NCI-H345 treated with DMSO at 0.1 percent for 48 hours (cell line): ENCODE measurements at regions not wholly inside any gene's neighbourhood (a gene's known extent, or its start where the extent isn't known, plus 50 kb on each side); places are given as distances from the start of the nearest gene placed in this dataset.

Experiments used
- DNase-seq: peaks from one replicate; lab custom pipeline; 2025; ENCODE audit not compliant: unreplicated experiment; lab: John Stamatoyannopoulos, UW

- no peak for DNase-seq
These were observed 93.4 kb upstream of the CDH6 start for GRCh38 chr5:31100047-31100575.

DNA sequence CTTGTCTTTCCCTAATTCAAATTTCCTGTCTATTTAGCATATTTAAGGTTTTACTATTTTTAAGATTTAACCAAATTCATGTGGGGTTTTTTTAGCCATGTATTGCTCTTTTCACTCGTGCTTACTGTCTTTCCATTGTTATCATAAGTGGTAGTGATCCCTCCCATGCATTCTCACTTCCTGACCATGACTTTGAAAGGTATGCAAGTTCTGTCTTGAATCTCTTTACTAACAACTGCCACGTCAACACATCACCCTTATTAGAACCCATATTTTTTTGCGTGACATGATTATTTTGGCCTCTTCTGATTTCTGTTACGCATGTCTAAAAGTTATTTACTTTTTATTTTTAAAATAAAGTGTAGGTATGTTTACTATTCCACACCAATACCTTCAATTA, 94.7 kb upstream of the CDH6 start:
- DNase-seq: no peak

- DNase-seq: no peak
These were observed 95.6 kb upstream of the CDH6 start for GRCh38 chr5:31097851-31098250.

- no peak for DNase-seq
These were observed 97.1 kb upstream of the CDH6 start for GRCh38 chr5:31096238-31096865.

DNA sequence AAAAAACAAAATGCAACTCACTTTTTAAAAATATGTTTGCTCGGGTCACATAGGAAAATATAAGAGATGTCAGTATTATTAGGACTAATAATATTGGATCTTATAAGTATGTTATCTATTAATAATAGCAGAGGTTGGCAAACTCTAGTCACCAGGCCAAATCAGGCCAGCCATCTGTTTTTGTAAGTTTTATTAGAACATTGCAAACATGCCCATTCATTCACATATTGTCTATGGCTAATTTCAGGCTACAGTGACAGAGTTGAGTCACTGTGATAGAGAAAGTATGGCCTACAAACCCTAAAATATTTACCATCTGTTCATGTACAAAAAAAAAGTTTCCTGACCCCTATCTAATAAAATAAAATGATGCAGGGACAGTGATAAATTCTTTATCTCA, 97.7 kb upstream of the CDH6 start:
- no peak for DNase-seq

GRCh38 chr5:31091501-31091900, 102.0 kb upstream of the CDH6 start:
- no peak for DNase-seq

DNA sequence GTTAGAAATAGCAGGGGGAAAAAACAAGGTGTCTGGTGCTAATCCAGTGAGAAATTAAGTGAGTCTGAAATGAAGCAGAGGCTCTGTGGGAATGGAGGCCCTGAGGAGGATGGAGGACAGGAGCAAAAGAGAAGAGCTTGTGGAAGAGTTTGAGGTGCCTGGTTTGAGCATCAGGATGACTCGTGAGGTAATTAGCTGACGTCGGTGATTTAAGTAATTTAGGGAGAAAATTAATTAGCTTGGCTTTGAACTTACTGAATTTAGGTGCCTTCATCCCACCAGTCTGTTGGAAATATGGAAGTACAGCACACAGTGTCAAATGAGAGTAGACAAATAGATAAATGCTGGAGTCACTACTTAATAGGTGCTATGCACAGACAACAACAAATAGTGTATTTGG, 103.0 kb upstream of the CDH6 start:
- DNase-seq: no peak

- no peak for DNase-seq
These were observed 106.6 kb upstream of the CDH6 start for GRCh38 chr5:31086839-31087415.

DNA sequence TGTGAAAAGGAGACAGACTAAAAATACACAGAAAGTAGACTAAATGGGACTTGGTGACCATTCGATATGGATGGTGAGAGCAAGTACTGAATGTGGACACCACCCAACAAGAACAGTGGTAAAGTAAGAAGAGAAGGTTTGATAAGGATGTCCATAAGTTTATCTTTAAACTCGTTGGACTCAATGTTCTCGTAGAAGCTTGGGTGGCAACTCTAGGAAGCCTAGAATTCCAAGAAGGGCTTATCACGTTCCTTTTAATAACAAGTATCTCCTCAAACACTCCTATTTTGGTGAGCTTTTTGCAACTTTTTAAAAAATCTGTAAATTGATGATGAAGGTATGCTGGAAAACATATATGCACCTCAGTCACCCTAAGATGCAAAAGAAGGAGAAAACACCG, 108.6 kb upstream of the CDH6 start:
- DNase-seq: no peak

DNA sequence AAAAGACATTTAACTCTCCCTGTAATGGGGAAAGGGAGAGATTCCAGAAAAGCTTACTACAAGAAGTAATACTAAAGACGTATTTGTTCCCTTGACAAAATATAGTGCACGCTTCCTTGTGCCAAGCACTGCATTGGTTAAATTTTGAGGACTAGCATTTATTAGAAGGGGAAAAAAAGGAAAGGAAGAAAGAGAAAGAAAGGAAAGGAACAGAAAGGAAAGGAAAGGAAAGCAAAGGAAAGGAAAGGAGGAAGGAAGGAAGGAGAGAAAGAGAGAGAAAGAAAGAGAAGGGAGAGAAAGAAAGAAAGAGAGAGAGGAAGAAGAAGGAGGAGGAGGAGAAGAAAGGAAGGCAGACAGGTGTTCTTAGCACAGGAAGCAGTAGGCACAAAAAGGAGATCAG, 110.1 kb upstream of the CDH6 start:
- no peak for DNase-seq

DNA sequence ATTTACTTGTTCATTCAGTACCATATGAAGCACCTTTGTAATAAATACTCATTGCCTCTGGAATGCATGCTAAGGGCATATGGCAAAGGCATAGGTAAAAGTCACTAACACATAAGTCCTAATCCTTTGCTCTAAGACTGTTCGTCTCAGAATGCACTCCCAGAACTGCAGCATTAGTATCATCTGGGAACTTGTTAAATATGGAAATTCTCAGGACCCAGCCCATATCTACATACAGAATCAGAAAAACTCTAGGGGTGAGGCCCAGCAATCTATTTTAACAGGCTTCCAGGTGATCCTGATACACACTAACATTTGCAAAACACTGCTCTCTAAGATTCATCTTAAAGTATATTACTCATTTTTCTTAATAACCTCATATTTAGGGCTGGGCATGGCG, 113.8 kb upstream of the CDH6 start:
- no peak for DNase-seq

DNA sequence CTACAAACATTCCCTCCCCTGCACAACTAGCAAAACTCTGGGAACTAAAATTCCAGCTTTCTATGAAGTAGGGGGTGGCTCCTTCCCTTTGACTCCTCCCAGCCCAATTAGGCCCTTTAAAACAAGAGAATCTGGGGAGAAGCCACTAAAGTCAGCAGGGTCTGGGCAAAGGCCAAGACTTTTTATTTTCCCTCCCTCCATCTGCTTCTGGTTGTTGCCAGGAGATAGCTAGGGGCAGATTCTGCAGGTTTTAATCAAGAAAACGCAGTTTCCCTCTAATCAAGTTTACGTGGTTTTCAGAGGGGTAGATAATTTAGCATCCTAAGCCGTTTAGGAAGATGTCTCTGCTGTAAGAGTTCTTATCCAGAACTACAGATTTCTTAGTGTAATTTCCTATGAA, 114.5 kb upstream of the CDH6 start:
- DNase-seq: no peak

GRCh38 chr5:31075981-31076380, 117.5 kb upstream of the CDH6 start:
- no peak for DNase-seq

- no peak for DNase-seq
These were observed 125.2 kb upstream of the CDH6 start for GRCh38 chr5:31068287-31068686.

- DNase-seq: no peak
These were observed 126.7 kb upstream of the CDH6 start for GRCh38 chr5:31066655-31067328.

DNA sequence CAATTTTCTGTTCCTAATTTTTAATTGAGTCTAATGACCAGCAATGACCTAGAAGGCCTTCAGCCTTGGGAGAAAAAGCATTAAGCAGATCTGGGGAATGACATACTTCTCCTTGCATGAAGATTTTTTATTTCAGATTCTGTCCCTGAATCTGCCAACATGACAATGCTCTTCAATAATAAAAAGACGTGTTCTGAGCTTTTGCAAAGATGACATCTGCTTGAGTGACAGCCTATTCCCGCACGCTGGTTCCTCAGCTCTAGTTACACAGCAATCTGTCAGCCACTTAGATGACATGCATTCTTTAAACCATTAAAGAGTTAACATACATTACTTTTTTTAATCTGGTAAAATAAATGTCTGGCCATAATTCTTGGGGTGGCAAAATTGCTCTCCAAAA, 129.3 kb upstream of the CDH6 start:
- DNase-seq: no peak

GRCh38 chr5:31062902-31063580, 130.4 kb upstream of the CDH6 start:
- DNase-seq: no peak

- DNase-seq: no peak
These were observed 133.6 kb upstream of the CDH6 start for GRCh38 chr5:31059889-31060288.

GRCh38 chr5:31054453-31054852, 139.0 kb upstream of the CDH6 start:
- DNase-seq: no peak

DNA sequence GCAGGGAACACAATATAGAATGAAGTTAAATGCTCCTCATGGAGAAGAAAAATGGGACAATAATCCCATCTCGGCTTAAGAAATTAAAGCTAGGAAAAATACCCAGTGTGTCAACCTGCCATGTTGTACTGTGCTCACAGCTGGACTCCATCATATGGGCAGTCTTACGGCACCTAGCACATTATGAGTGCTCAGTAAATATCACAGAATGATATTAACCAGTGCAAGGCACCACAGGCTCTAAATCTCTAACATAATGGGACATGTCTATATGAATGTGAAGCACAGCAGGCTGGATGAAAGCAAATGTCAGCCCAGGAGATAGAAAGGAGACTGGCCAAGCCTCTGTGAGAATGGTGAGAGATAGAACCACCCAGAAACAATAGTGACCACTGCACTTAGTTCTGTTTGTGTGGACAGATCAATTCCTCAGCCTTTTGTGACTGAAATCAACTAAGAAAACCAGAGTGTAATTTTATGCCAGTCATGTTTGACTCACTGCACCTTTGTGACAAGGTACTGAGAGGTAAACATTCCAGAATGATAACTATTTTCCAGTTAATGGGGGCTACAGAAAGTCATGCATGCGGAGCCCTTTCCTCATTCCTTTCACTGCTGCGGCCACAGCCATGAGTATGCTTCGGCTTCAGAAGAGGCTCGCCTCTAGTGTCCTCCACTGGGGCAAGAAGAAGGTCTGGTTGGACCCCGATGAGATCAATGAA, 140.4 kb upstream of the CDH6 start:
- no peak for DNase-seq

- no peak for DNase-seq
These were observed 142.2 kb upstream of the CDH6 start for GRCh38 chr5:31051316-31051715.
